ENCODE measurements at regions not wholly inside any gene's neighbourhood (a gene's known extent, or its start where the extent isn't known, plus 50 kb on each side); places are given as distances from the start of the nearest gene placed in this dataset.

- H3K9me2 ChIP-seq (replicated peaks; ENCODE audit: control insufficient read depth, low read length): no peaks in the 10 kb centered on the region
- TF ChIP-seq CTCF (IDR thresholded peaks at IDR 0.05; ENCODE audit: low read depth, low read length, poor library complexity, severe bottlenecking) (no peak), EZH2phosphoT487 (IDR thresholded peaks at IDR 0.05; ENCODE audit: borderline replicate concordance, low read length) (no peak)
These were observed 299.3 kb downstream of the NXPE2 start for GRCh38 chr11:114977651-114978050.

GRCh38 chr11:114982141-114982540 lies 303.8 kb downstream of the NXPE2 start:
- Histone ChIP-seq H3K4me2 (ENCODE audit: low read length) (no peak overlapping the region), H3K27me3 (ENCODE audit: control insufficient read depth, low read length) (no peaks in the 10 kb centered on the region), H4K20me1 (ENCODE audit: control insufficient read depth, insufficient read depth, low read depth, low read length) (no peaks in the 10 kb centered on the region), H3K9me2 (replicated peaks; ENCODE audit: control insufficient read depth, low read length) (no peaks in the 10 kb centered on the region), H3K79me2 (ENCODE audit: control insufficient read depth, low read length) (no peaks in the 10 kb centered on the region), H3F3A (ENCODE audit: control insufficient read depth, insufficient read depth) (no peaks in the 10 kb centered on the region), H3K4me3 (ENCODE audit: low read length) (no peak overlapping the region), H3K9me3 (ENCODE audit: control insufficient read depth, insufficient read depth, low read length) (no peaks in the 10 kb centered on the region), H3K36me3 (ENCODE audit: control insufficient read depth, low read length) (no peaks in the 10 kb centered on the region), H3K27ac (ENCODE audit: low read depth, low read length) (no peak overlapping the region), H3K4me1 (ENCODE audit: control insufficient read depth, low read length) (no peaks in the 10 kb centered on the region)
- TF ChIP-seq CTCF (IDR thresholded peaks at IDR 0.05; ENCODE audit: low read depth, low read length, poor library complexity, severe bottlenecking) (no peak), EZH2phosphoT487 (IDR thresholded peaks at IDR 0.05; ENCODE audit: borderline replicate concordance, low read length) (no peak)

More at GRCh38 chr11:114977651-114978050, 299.3 kb downstream of the NXPE2 start:
- Histone ChIP-seq H3K4me3 (ENCODE audit: low read length) (no peak overlapping the region), H3K36me3 (ENCODE audit: control insufficient read depth, low read length) (no peaks in the 10 kb centered on the region), H3K27me3 (ENCODE audit: control insufficient read depth, low read length) (no peaks in the 10 kb centered on the region), H3K27ac (ENCODE audit: low read depth, low read length) (no peak overlapping the region), H3F3A (ENCODE audit: control insufficient read depth, insufficient read depth) (no peaks in the 10 kb centered on the region), H3K79me2 (ENCODE audit: control insufficient read depth, low read length) (no peaks in the 10 kb centered on the region), H3K4me2 (ENCODE audit: low read length) (no peak overlapping the region), H3K4me1 (ENCODE audit: control insufficient read depth, low read length) (no peaks in the 10 kb centered on the region), H3K9me3 (ENCODE audit: control insufficient read depth, insufficient read depth, low read length) (no peaks in the 10 kb centered on the region), H4K20me1 (ENCODE audit: control insufficient read depth, insufficient read depth, low read depth, low read length) (no peaks in the 10 kb centered on the region)

GRCh38 chr11:114984611-114985163 lies 306.4 kb downstream of the NXPE2 start:
- Histone ChIP-seq H3K9me3 (ENCODE audit: control insufficient read depth, insufficient read depth, low read length) (no peaks in the 10 kb centered on the region), H3K27ac (ENCODE audit: low read depth, low read length) (no peak overlapping the region), H3K4me3 (ENCODE audit: low read length) (no peak overlapping the region), H3F3A (ENCODE audit: control insufficient read depth, insufficient read depth) (no peaks in the 10 kb centered on the region), H4K20me1 (ENCODE audit: control insufficient read depth, insufficient read depth, low read depth, low read length) (no peaks in the 10 kb centered on the region), H3K79me2 (ENCODE audit: control insufficient read depth, low read length) (no peaks in the 10 kb centered on the region), H3K4me2 (ENCODE audit: low read length) (no peak overlapping the region), H3K36me3 (ENCODE audit: control insufficient read depth, low read length) (no peaks in the 10 kb centered on the region), H3K27me3 (ENCODE audit: control insufficient read depth, low read length) (no peaks in the 10 kb centered on the region), H3K4me1 (ENCODE audit: control insufficient read depth, low read length) (no peaks in the 10 kb centered on the region), H3K9me2 (replicated peaks; ENCODE audit: control insufficient read depth, low read length) (no peaks in the 10 kb centered on the region)
- TF ChIP-seq EZH2phosphoT487 (IDR thresholded peaks at IDR 0.05; ENCODE audit: borderline replicate concordance, low read length) (no peak), CTCF (IDR thresholded peaks at IDR 0.05; ENCODE audit: low read depth, low read length, poor library complexity, severe bottlenecking) (no peak)
